Adrenal gland (tissue), 5 donors: ENCODE measurements at regions not wholly inside any gene's neighbourhood (a gene's known extent, or its start where the extent isn't known, plus 50 kb on each side); places are given as distances from the start of the nearest gene placed in this dataset.

Source experiments
- POLR2A ChIP-seq, 2 donors: fragments of 450-650 bp; IDR thresholded peaks; one replicate each; pipeline ENCODE4 v1.6.1; 2017; ENCODE audit warnings: antibody characterized with exemption in 2 of 2, mild to moderate bottlenecking in 2 of 2, moderate library complexity in 1 of 2
- TF ChIP-seq, protein P1 (sequence below), 6 experiments: fragments of 450-650 bp in 4 of 6; fragments of 200-600 bp in 2 of 6; sonication (generic) in 1 of 6; IDR thresholded peaks; 1 replicate in 5 of 6; 2 replicates in 1 of 6; pipeline versions ENCODE4 v1.5.1 to v1.8.0; 2016 to 2021; ENCODE audit warnings: antibody characterized with exemption in 6 of 6, mild to moderate bottlenecking in 2 of 6, moderate library complexity in 1 of 6
- donor health status: DM: no; HTN: no; CAD: no.

DNA sequence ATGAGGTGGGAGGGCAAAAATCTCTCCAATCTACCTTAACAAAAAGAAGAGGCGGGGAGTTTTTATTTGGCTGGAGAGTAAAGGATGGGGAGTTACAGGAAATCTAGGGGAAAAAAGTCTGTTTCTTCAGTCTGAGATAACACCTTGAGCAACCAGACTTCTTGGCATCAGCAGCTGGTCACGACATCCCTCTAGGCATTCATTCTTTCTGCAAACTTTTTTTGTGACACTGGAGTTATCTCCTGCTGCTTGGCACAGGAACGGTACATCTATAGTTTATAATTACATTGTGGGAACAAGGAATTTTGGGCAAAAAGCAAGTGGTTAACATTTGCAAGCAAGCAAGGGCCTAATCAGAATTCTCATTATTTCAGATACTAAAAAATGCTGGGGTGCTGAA, 50.6 kb upstream of the IFNGR1 start:
- TF ChIP-seq, protein P1, sequence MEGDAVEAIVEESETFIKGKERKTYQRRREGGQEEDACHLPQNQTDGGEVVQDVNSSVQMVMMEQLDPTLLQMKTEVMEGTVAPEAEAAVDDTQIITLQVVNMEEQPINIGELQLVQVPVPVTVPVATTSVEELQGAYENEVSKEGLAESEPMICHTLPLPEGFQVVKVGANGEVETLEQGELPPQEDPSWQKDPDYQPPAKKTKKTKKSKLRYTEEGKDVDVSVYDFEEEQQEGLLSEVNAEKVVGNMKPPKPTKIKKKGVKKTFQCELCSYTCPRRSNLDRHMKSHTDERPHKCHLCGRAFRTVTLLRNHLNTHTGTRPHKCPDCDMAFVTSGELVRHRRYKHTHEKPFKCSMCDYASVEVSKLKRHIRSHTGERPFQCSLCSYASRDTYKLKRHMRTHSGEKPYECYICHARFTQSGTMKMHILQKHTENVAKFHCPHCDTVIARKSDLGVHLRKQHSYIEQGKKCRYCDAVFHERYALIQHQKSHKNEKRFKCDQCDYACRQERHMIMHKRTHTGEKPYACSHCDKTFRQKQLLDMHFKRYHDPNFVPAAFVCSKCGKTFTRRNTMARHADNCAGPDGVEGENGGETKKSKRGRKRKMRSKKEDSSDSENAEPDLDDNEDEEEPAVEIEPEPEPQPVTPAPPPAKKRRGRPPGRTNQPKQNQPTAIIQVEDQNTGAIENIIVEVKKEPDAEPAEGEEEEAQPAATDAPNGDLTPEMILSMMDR (IDR thresholded peaks at IDR 0.05) = no peak
- TF ChIP-seq POLR2A (IDR thresholded peaks at IDR 0.05) = no peak
